GM23338 (cell line): ENCODE measurements at regions not wholly inside any gene's neighbourhood (a gene's known extent, or its start where the extent isn't known, plus 50 kb on each side); places are given as distances from the start of the nearest gene placed in this dataset.
A peak's percentile ranks its signal among the peaks of the same experiment; 100 is the strongest.

Source experiments
- ATAC-seq: fragments of 200-7000 bp; cut with Tn5 transposase; 3 replicates; pipeline ENCODE4 v1.9.1; 2020
- DNase-seq: peaks from one replicate; pipeline ENCODE4 v3.0.0-alpha.2; 2015; ENCODE audit warnings: low spot score
- H2AFZ ChIP-seq: fragments of 200-600 bp; sonication (generic); 2 replicates; pipeline ENCODE4 v1.8.0; 2016; ENCODE audit warnings: antibody characterized with exemption, mild to moderate bottlenecking, moderate library complexity
- H3F3A ChIP-seq: fragments of 200-600 bp; sonication (generic); replicated peaks from 2 replicates; pipeline ENCODE4 v1.8.0; 2017; ENCODE audit warnings: antibody characterized with exemption, mixed run types, low read depth
- H3K27ac ChIP-seq: fragments of 200-600 bp; sonication (generic); 2 replicates; pipeline ENCODE4 v1.6.1; 2016; ENCODE audit warnings: low read depth
- H3K27me3 ChIP-seq: fragments of 200-600 bp; sonication (generic); 2 replicates; pipeline ENCODE4 v1.8.0; 2016; ENCODE audit warnings: mild to moderate bottlenecking, mixed run types, moderate library complexity; ENCODE audit not compliant: insufficient read depth
- H3K36me3 ChIP-seq: fragments of 200-600 bp; sonication (generic); 2 replicates; pipeline ENCODE4 v1.8.0; 2016; ENCODE audit warnings: mild to moderate bottlenecking; ENCODE audit not compliant: insufficient read depth
- H3K4me1 ChIP-seq: fragments of 200-600 bp; sonication (generic); 2 replicates; pipeline ENCODE4 v1.8.0; 2016; ENCODE audit warnings: mild to moderate bottlenecking, moderate library complexity; ENCODE audit not compliant: insufficient read depth
- H3K4me2 ChIP-seq: fragments of 200-600 bp; sonication (generic); 2 replicates; pipeline ENCODE4 v1.7.1; 2017; ENCODE audit warnings: mixed run types
- H3K4me3 ChIP-seq: fragments of 200-600 bp; sonication (generic); 2 replicates; pipeline ENCODE4 v1.6.1; 2016; ENCODE audit warnings: mixed run types
- H3K79me2 ChIP-seq: fragments of 200-600 bp; sonication (generic); replicated peaks from 2 replicates; pipeline ENCODE4 v1.8.0; 2017; ENCODE audit warnings: mild to moderate bottlenecking; ENCODE audit not compliant: insufficient read depth
- H3K9me2 ChIP-seq: fragments of 200-600 bp; sonication (generic); 2 replicates; pipeline ENCODE4 v1.8.0; 2017; ENCODE audit not compliant: insufficient read depth
- H4K20me1 ChIP-seq: fragments of 200-600 bp; sonication (generic); replicated peaks from 2 replicates; pipeline ENCODE4 v1.8.0; 2017; ENCODE audit warnings: mild to moderate bottlenecking; ENCODE audit not compliant: insufficient read depth
- H3K27ac Mint-ChIP-seq: 2 replicates; pipeline ENCODE4 v1.8.0; 2020; ENCODE audit warnings: inconsistent platforms, mild to moderate bottlenecking, moderate library complexity, mixed read lengths
- H3K27me3 Mint-ChIP-seq: 3 replicates; pipeline ENCODE4 v1.8.0; 2022; ENCODE audit warnings: low read depth, mild to moderate bottlenecking, moderate library complexity, mixed read lengths, inconsistent platforms; ENCODE audit not compliant: insufficient read depth, poor library complexity
- H3K36me3 Mint-ChIP-seq: 3 replicates; pipeline ENCODE4 v1.8.0; 2021; ENCODE audit warnings: low read depth, mild to moderate bottlenecking, inconsistent platforms, moderate library complexity, mixed read lengths
- H3K4me1 Mint-ChIP-seq: 3 replicates; pipeline ENCODE4 v1.8.0; 2020; ENCODE audit warnings: mild to moderate bottlenecking, inconsistent platforms, mixed read lengths
- H3K4me3 Mint-ChIP-seq: 3 replicates; pipeline ENCODE4 v1.8.0; 2021; ENCODE audit warnings: moderate library complexity, mild to moderate bottlenecking, inconsistent platforms, mixed read lengths
- H3K9me3 Mint-ChIP-seq: 3 replicates; pipeline ENCODE4 v1.8.0; 2020; ENCODE audit warnings: moderate library complexity, mild to moderate bottlenecking, inconsistent platforms, mixed read lengths
- CREB1 ChIP-seq: fragments of 250-450 bp; sonication (Bioruptor Pico); IDR thresholded peaks from 2 replicates; pipeline ENCODE4 v1.5.0; 2020; ENCODE audit warnings: low read depth, mild to moderate bottlenecking, moderate library complexity
- CTCF ChIP-seq, 2 experiments: fragments of 200-600 bp in 1 of 2; sonication (generic) in 1 of 2; conservative IDR thresholded peaks; 2 replicates each; pipeline versions ENCODE4 v1.5.1 to v1.6.1; 2016 to 2017; ENCODE audit warnings: antibody characterized with exemption in 2 of 2, low read depth in 2 of 2, mild to moderate bottlenecking in 2 of 2, moderate library complexity in 1 of 2
- EZH2 ChIP-seq: fragments of 200-600 bp; sonication (generic); IDR thresholded peaks from one replicate; pipeline ENCODE4 v1.8.0; 2017; ENCODE audit warnings: antibody characterized with exemption, mild to moderate bottlenecking, low read depth; ENCODE audit not compliant: unreplicated experiment
- EZH2phosphoT487 ChIP-seq: fragments of 200-600 bp; sonication (generic); IDR thresholded peaks from one replicate; pipeline ENCODE4 v1.8.1; 2018; ENCODE audit warnings: antibody characterized with exemption; ENCODE audit not compliant: unreplicated experiment
- JUNB ChIP-seq: IDR thresholded peaks from one replicate; pipeline ENCODE4 v1.6.1; 2016; ENCODE audit warnings: antibody characterized with exemption; ENCODE audit not compliant: unreplicated experiment
- NANOG ChIP-seq: IDR thresholded peaks from 2 replicates; pipeline ENCODE4 v1.6.1; 2016; ENCODE audit warnings: antibody characterized with exemption, borderline replicate concordance
- POLR2AphosphoS5 ChIP-seq: IDR thresholded peaks from 2 replicates; pipeline ENCODE4 v1.6.1; 2016; ENCODE audit warnings: antibody characterized with exemption, low read depth
- ZNF331 ChIP-seq: fragments of 250-450 bp; sonication (Bioruptor Pico); IDR thresholded peaks from 2 replicates; pipeline ENCODE4 v1.5.0; 2020; ENCODE audit warnings: low read depth, mild to moderate bottlenecking, moderate library complexity
- ZNF462 ChIP-seq: fragments of 250-450 bp; sonication (Bioruptor Pico); IDR thresholded peaks from 2 replicates; pipeline ENCODE4 v1.5.0; 2020; ENCODE audit warnings: mild to moderate bottlenecking, moderate library complexity
- TF ChIP-seq, protein P1 (sequence below): IDR thresholded peaks from one replicate; pipeline ENCODE4 v1.6.1; 2018; ENCODE audit warnings: antibody characterized with exemption; ENCODE audit not compliant: unreplicated experiment

GRCh38 chr1:60731321-60731720 lies 351.0 kb upstream of the NFIA start:
- no peak for TF ChIP-seq CREB1
- TF ChIP-seq JUNB = no peak
- TF ChIP-seq, protein P1, sequence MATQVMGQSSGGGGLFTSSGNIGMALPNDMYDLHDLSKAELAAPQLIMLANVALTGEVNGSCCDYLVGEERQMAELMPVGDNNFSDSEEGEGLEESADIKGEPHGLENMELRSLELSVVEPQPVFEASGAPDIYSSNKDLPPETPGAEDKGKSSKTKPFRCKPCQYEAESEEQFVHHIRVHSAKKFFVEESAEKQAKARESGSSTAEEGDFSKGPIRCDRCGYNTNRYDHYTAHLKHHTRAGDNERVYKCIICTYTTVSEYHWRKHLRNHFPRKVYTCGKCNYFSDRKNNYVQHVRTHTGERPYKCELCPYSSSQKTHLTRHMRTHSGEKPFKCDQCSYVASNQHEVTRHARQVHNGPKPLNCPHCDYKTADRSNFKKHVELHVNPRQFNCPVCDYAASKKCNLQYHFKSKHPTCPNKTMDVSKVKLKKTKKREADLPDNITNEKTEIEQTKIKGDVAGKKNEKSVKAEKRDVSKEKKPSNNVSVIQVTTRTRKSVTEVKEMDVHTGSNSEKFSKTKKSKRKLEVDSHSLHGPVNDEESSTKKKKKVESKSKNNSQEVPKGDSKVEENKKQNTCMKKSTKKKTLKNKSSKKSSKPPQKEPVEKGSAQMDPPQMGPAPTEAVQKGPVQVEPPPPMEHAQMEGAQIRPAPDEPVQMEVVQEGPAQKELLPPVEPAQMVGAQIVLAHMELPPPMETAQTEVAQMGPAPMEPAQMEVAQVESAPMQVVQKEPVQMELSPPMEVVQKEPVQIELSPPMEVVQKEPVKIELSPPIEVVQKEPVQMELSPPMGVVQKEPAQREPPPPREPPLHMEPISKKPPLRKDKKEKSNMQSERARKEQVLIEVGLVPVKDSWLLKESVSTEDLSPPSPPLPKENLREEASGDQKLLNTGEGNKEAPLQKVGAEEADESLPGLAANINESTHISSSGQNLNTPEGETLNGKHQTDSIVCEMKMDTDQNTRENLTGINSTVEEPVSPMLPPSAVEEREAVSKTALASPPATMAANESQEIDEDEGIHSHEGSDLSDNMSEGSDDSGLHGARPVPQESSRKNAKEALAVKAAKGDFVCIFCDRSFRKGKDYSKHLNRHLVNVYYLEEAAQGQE = no peak
- TF ChIP-seq POLR2AphosphoS5 = no peak
- no peak for TF ChIP-seq EZH2phosphoT487
- TF ChIP-seq NANOG = no peak
- no peak for TF ChIP-seq EZH2
- no peak for TF ChIP-seq ZNF331 (CRISPR knock-in tag)
- no peak for TF ChIP-seq CTCF (conservative IDR thresholded peaks at IDR 0.05; ENCODE audit: low read depth in 2 of 2)
- Histone ChIP-seq H3K4me2 (no peak overlapping the region), H3K4me1 (no peaks in the 10 kb centered on the region), H3K36me3 (no peaks in the 10 kb centered on the region), H3K79me2 (no peaks in the 10 kb centered on the region), H3K4me3 (no peak overlapping the region), H3K27me3 (no peaks in the 10 kb centered on the region), H3K9me2 (peaks cover 12% of the 10 kb centered on the region; the same call in 1 of the 2 replicates), H2AFZ (no peak overlapping the region), H4K20me1 (no peaks in the 10 kb centered on the region), H3F3A (no peaks in the 10 kb centered on the region), H3K27ac (no peak overlapping the region)
- Mint-ChIP-seq H3K36me3 (peaks cover 6% of the 10 kb centered on the region; the same call in 1 of the 3 replicates), H3K27me3 (peaks cover 1% of the 10 kb centered on the region), H3K4me3 (no peak overlapping the region), H3K4me1 (no peaks in the 10 kb centered on the region; the same call in 2 of the 3 replicates), H3K9me3 (peaks cover 6% of the 10 kb centered on the region; the same call in 2 of the 3 replicates), H3K27ac (no peak overlapping the region)
- DNase-seq = no peak
- ATAC-seq = no peak

GRCh38 chr1:60727552-60727951 lies 354.8 kb upstream of the NFIA start:
- Histone ChIP-seq H4K20me1 (no peaks in the 10 kb centered on the region), H3K36me3 (no peaks in the 10 kb centered on the region), H3K4me1 (no peaks in the 10 kb centered on the region), H3K27ac (no peak overlapping the region), H3K27me3 (no peaks in the 10 kb centered on the region), H3K4me3 (no peak overlapping the region), H3K9me2 (peaks cover 14% of the 10 kb centered on the region), H3K4me2 (no peak overlapping the region), H3F3A (no peaks in the 10 kb centered on the region), H2AFZ (peak overlapping the region; percentile 25; the same call in 1 of the 2 replicates), H3K79me2 (no peaks in the 10 kb centered on the region)
- Mint-ChIP-seq H3K27ac (no peak overlapping the region), H3K27me3 (peaks cover 1% of the 10 kb centered on the region), H3K4me3 (no peak overlapping the region), H3K4me1 (no peaks in the 10 kb centered on the region; the same call in 2 of the 3 replicates), H3K36me3 (peaks cover 8% of the 10 kb centered on the region; the same call in 2 of the 3 replicates), H3K9me3 (peaks cover 10% of the 10 kb centered on the region)
- DNase-seq (peak; percentile 25), ATAC-seq (no peak)
- TF ChIP-seq EZH2 (no peak), EZH2phosphoT487 (no peak), ZNF462 (no peak), CREB1 (no peak), ZNF331 (CRISPR knock-in tag) (no peak), POLR2AphosphoS5 (no peak)
